ENCODE measurements at regions not wholly inside any gene's neighbourhood (a gene's known extent, or its start where the extent isn't known, plus 50 kb on each side); places are given as distances from the start of the nearest gene placed in this dataset.

GRCh38 chr4:116952530-116953136 lies 132.7 kb downstream of the TRAM1L1 start:
- no peaks in the 10 kb centered on the region for H3K27me3 ChIP-seq (ENCODE audit: control insufficient read depth, insufficient read depth, low read length)
- in situ Hi-C loops (cut with MboI; ENCODE audit: low sequenced_read_pairs), result no loop called here
- H3K36me3 ChIP-seq (ENCODE audit: control insufficient read depth, insufficient read depth, low read length), result no peaks in the 10 kb centered on the region
- no peak overlapping the region for H3K4ac ChIP-seq (ENCODE audit: low read depth, low read length)
- TF ChIP-seq BHLHE40 (IDR thresholded peaks at IDR 0.05; ENCODE audit: low read depth, low read length) (no peak), ELK1 (IDR thresholded peaks at IDR 0.05; ENCODE audit: borderline replicate concordance, low read depth, low read length) (no peak), CTCF (conservative IDR thresholded peaks at IDR 0.05; ENCODE audit: low read depth, low read length) (no peak)
- no peak for DNase-seq
- dilution Hi-C loops (cut with HindIII; ENCODE audit: low sequenced_read_pairs, unreplicated experiment), result no loop called here
- POLR2A ChIA-PET (ENCODE audit: unreplicated experiment), result no interaction called here
- no peak overlapping the region for H3K14ac ChIP-seq (replicated peaks; ENCODE audit: low read depth, low read length)
- no peak overlapping the region for H4K8ac ChIP-seq (ENCODE audit: low read depth in 2 of 2, low read length in 2 of 2)
- H2BK120ac ChIP-seq (ENCODE audit: low read depth, low read length), result no peak overlapping the region
- no peaks in the 10 kb centered on the region for H3K79me1 ChIP-seq (ENCODE audit: low read depth in 1 of 2, low read length in 2 of 2)
- H2AK5ac ChIP-seq (ENCODE audit: low read depth, low read length), result no peak overlapping the region
- H3K9me1 ChIP-seq (ENCODE audit: insufficient read depth, low read length), result no peaks in the 10 kb centered on the region
- no peak for ATAC-seq (ENCODE audit: low read depth)
- no peak overlapping the region for H2BK5ac ChIP-seq (ENCODE audit: low read depth, low read length, poor library complexity, severe bottlenecking)
- no peak overlapping the region for H2AFZ ChIP-seq (replicated peaks; ENCODE audit: low read length, poor library complexity)
- H3K18ac ChIP-seq (ENCODE audit: low read depth, low read length), result no peak overlapping the region
- CTCF ChIA-PET, result no interaction called here
- no peak overlapping the region for H3K56ac ChIP-seq (ENCODE audit: extremely low read depth, insufficient read depth, low read length)
- no peak overlapping the region for H4K5ac ChIP-seq (ENCODE audit: low read depth, low read length)
- H2BK20ac ChIP-seq (ENCODE audit: low read depth, low read length), result no peak overlapping the region
- no peak overlapping the region for H2AK9ac ChIP-seq (replicated peaks; ENCODE audit: low read depth, low read length, poor library complexity)
- H3K9ac ChIP-seq (ENCODE audit: low read depth, low read length), result no peak overlapping the region
- H3K27ac ChIP-seq (ENCODE audit: insufficient read depth, low read length), result no peak overlapping the region
- H3K4me3 ChIP-seq (ENCODE audit: insufficient read depth, low read depth, low read length), result no peak overlapping the region
- H4K20me1 ChIP-seq (ENCODE audit: insufficient read depth, low read length), result no peaks in the 10 kb centered on the region
- no peak overlapping the region for H2BK15ac ChIP-seq (ENCODE audit: low read depth, low read length)
- intact Hi-C loops (cut with micrococcal nuclease), result no loop called here
- BruUV-seq (replicated peaks), result no TSS peak
- no peaks in the 10 kb centered on the region for H3K9me3 ChIP-seq (ENCODE audit: control insufficient read depth, insufficient read depth, low read length)
- 100% methylated on average over 2 of the region's 5 CpGs; no CpG with 5 or more reads in 1 of the 2 experiments for WGBS, 2 experiments (ENCODE audit: extremely low coverage in 2 of 2, insufficient read length in 1 of 2)
- H3K4me1 ChIP-seq (ENCODE audit: control insufficient read depth, insufficient read depth, low read length), result no peaks in the 10 kb centered on the region
- H3K4me2 ChIP-seq (ENCODE audit: low read depth, low read length), result no peak overlapping the region
- no peak overlapping the region for H4K91ac ChIP-seq (ENCODE audit: insufficient read depth, low read depth, low read length)
- no peak overlapping the region for H3K23ac ChIP-seq (ENCODE audit: low read depth, low read length)

All from IMR-90 (cell line).